Body of pancreas (tissue), 4 donors: ENCODE measurements at regions not wholly inside any gene's neighbourhood (a gene's known extent, or its start where the extent isn't known, plus 50 kb on each side); places are given as distances from the start of the nearest gene placed in this dataset.

Experiments used
- ATAC-seq: fragments of 150-250 bp; one replicate; pipeline ENCODE4 v1.9.1; 2016
- DNase-seq, 4 donors: peaks; one replicate each; pipeline ENCODE4 v3.0.0-alpha.2; 2019
- H3K27ac ChIP-seq, 4 donors: fragments of 200-600 bp; sonication (generic); 1 replicate in 3 of 4; 2 replicates in 1 of 4; pipeline versions ENCODE4 v1.5.1 to v1.6.1; 2016 to 2019; ENCODE audit warnings: mild to moderate bottlenecking in 1 of 4, mixed read lengths in 1 of 4, moderate library complexity in 1 of 4
- H3K27me3 ChIP-seq, 2 donors: fragments of 200-600 bp; sonication (generic); one replicate each; pipeline ENCODE4 v1.6.0; 2016; ENCODE audit warnings: mild to moderate bottlenecking in 1 of 2
- H3K36me3 ChIP-seq, 2 donors: fragments of 200-600 bp; sonication (generic); replicated peaks in 1 of 2; 2 replicates each; pipeline ENCODE4 v1.5.1; 2016; ENCODE audit warnings: low read depth in 2 of 2; ENCODE audit not compliant: insufficient read depth in 1 of 2
- H3K4me1 ChIP-seq: fragments of 200-600 bp; sonication (generic); one replicate; pipeline ENCODE4 v1.6.0; 2016
- H3K4me3 ChIP-seq, 2 donors: fragments of 200-600 bp; sonication (generic); 1 replicate in 1 of 2; 2 replicates in 1 of 2; pipeline ENCODE4 v1.5.1; 2016 to 2019
- H3K9me3 ChIP-seq, 3 donors: fragments of 200-600 bp; sonication (generic); 1 replicate in 2 of 3; 2 replicates in 1 of 3; pipeline ENCODE4 v1.5.1; 2016
- POLR2A ChIP-seq, 3 donors: fragments of 450-650 bp; IDR thresholded peaks; one replicate each; pipeline ENCODE4 v1.6.1; 2016; ENCODE audit warnings: antibody characterized with exemption in 3 of 3, mild to moderate bottlenecking in 2 of 3
- WGBS, 2 donors: methylation state at CpG; one replicate each; pipeline ENCODE4 v1.1.5; 2017; 5-methylcytosine and 5-hydroxymethylcytosine counted together
- intact Hi-C: fragments of 100-400 bp; cut with DNase I; formaldehyde crosslinking; loops from one replicate; pipeline ENCODE4 v1.15.1; 2023
- TF ChIP-seq, protein P1 (sequence below), 7 experiments: fragments of 450-650 bp in 4 of 7; fragments of 200-600 bp in 3 of 7; sonication (generic) in 3 of 7; IDR thresholded peaks; one replicate each; pipeline ENCODE4 v1.5.1; 2016 to 2019; ENCODE audit warnings: antibody characterized with exemption in 7 of 7

DNA sequence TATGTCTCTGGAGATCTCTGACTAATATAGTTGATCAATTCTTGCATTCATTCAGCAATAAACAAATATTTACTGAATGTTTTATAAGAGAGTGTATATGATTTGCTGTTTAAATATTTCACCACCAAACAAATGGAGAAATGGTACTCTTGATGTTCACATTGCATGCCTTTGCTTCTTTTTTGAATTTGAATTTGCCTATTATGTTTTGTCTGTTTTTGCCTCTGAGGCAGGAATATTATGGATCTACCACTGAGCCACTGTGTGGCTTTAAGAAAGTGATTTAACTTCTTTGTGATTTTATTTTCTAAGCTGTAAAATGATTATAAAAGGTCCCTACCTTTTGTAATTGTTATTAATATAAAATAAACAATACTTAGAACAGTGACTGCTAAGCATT, 345.0 kb downstream of the DOK5 start:
- Histone ChIP-seq H3K27ac (no peak overlapping the region), H3K4me3 (no peak overlapping the region), H3K4me1 (no peaks in the 10 kb centered on the region), H3K9me3 (no peaks in the 10 kb centered on the region), H3K27me3 (no peaks in the 10 kb centered on the region), H3K36me3 (no peaks in the 10 kb centered on the region)
- ATAC-seq, result no peak
- DNase-seq, result no peak
- TF ChIP-seq POLR2A (IDR thresholded peaks at IDR 0.05), result no peak
- TF ChIP-seq, protein P1, sequence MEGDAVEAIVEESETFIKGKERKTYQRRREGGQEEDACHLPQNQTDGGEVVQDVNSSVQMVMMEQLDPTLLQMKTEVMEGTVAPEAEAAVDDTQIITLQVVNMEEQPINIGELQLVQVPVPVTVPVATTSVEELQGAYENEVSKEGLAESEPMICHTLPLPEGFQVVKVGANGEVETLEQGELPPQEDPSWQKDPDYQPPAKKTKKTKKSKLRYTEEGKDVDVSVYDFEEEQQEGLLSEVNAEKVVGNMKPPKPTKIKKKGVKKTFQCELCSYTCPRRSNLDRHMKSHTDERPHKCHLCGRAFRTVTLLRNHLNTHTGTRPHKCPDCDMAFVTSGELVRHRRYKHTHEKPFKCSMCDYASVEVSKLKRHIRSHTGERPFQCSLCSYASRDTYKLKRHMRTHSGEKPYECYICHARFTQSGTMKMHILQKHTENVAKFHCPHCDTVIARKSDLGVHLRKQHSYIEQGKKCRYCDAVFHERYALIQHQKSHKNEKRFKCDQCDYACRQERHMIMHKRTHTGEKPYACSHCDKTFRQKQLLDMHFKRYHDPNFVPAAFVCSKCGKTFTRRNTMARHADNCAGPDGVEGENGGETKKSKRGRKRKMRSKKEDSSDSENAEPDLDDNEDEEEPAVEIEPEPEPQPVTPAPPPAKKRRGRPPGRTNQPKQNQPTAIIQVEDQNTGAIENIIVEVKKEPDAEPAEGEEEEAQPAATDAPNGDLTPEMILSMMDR (IDR thresholded peaks at IDR 0.05), result no peak
- intact Hi-C loops, result no loop called here

DNA sequence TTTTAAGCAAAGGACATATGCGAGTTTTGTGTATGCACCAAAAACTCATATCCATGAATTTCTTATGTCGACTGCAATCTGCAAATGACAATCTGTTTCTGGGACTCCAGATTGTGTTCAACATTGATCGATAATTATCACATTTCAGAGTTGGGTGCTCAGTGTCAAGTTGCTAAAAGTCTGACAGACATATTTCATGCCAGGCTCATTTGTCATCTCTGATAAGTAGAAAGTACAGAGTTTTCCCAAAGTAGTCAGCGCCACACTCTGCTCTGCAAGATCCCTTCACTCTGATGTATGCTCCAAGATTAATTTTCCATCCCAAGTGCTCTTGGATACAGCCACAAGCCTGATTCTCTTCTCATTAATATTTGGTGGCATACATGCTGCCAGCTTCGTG, 331.1 kb downstream of the DOK5 start:
- no peak for TF ChIP-seq POLR2A (IDR thresholded peaks at IDR 0.05)
- TF ChIP-seq, protein P1 (IDR thresholded peaks at IDR 0.05), result no peak
- intact Hi-C loops, result no loop called here
- no peak overlapping the region for H3K4me3 ChIP-seq
- no peaks in the 10 kb centered on the region for H3K27me3 ChIP-seq
- H3K9me3 ChIP-seq, result no peaks in the 10 kb centered on the region
- no peaks in the 10 kb centered on the region for H3K36me3 ChIP-seq
- DNase-seq (no peak), ATAC-seq (no peak)
- H3K4me1 ChIP-seq, result no peaks in the 10 kb centered on the region
- WGBS, 2 donors, result 66 to 72% methylated on average over 5 of the region's 5 CpGs
- no peak overlapping the region for H3K27ac ChIP-seq

DNA sequence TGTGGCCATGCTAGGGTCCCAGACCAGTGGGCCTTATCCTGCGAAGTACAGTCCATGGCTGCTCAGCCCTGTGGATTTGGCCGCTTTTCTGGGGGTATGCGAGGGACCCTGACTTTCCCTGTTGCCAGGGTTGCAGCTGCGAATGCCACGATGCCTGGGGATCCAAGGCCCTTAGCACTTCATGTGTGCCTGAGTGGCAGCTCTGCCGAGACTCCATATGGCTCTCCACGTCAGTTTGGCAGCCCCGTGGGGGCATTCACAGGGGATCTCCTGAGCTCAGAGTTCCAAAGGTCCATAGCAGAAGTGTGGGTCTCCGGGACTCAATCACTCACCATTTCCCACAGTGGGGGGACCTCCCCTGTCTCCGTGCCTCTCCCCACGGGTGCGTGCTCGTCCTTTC, 319.5 kb downstream of the DOK5 start:
- Histone ChIP-seq H3K4me3 (no peak overlapping the region), H3K27me3 (no peaks in the 10 kb centered on the region), H3K36me3 (no peaks in the 10 kb centered on the region), H3K4me1 (no peaks in the 10 kb centered on the region), H3K27ac (no peak overlapping the region), H3K9me3 (no peaks in the 10 kb centered on the region)
- TF ChIP-seq POLR2A (IDR thresholded peaks at IDR 0.05), result no peak
- TF ChIP-seq, protein P1 (IDR thresholded peaks at IDR 0.05), result no peak
- DNase-seq, result no peak
- 74 to 78% methylated on average over 9 to 13 of the region's 13 CpGs for WGBS, 2 donors
- intact Hi-C loops, result no loop called here
- no peak for ATAC-seq

DNA sequence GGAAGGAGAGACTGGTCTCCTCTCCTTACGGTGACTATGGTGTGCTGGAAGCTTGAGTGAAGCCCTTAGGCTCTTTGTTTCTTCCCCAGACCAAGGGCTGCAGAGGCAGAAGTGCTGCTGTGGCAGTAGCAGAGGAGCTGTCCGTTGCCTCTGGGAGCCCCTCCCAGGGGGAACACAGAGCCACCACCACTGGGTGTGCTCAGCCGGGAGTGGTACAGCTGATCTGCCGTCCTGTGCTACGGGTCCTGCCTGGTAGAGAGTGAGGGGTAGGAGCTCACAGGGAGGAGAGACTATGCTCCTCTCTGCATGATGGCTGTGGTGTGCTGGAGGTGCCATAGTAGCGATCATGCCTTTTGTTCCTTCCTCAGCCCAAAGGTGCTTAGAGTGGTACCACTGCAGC, 318.7 kb downstream of the DOK5 start:
- no peak for TF ChIP-seq POLR2A (IDR thresholded peaks at IDR 0.05)
- TF ChIP-seq, protein P1 (IDR thresholded peaks at IDR 0.05), result no peak
- 60 to 73% methylated on average over 6 of the region's 6 CpGs for WGBS, 2 donors
- H3K4me1 ChIP-seq, result no peaks in the 10 kb centered on the region
- H3K36me3 ChIP-seq, result no peaks in the 10 kb centered on the region
- H3K27ac ChIP-seq, result no peak overlapping the region
- intact Hi-C loops, result no loop called here
- H3K27me3 ChIP-seq, result no peaks in the 10 kb centered on the region
- no peaks in the 10 kb centered on the region for H3K9me3 ChIP-seq
- no peak for DNase-seq
- no peak overlapping the region for H3K4me3 ChIP-seq
- no peak for ATAC-seq

DNA sequence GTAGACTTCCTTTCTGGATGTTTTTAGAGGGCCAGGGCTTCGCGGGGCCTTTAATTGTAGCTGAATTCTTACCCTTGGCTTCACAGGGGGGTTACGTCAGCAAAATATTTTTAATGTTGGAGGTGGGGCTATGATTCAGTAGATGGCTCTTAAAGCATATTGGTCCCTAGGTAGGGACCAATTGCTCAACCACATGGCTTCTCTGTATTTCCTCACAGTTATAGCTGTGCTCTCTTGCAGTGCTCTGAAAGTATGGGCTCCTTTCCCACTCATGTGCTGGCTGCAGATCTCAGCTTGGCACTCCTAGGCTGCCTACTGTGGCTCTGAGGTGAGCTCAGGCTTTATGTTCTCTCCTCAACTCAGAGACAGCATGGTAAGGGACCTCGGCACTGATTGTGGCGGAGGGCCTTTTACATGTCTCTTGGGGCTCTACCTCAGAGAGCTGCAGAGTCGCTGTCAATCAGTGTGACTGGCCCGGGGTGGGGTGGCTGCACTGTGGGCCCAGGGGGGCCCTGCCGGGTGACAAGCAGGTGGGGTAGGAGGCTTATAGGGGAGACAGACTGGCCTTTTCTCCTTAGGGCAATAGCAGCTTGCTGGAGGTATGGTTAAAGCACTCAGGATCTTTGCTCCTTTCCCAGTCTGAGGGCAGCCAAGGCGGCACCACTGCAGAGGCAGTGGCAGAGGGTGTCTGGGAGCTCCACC, 318.0 kb downstream of the DOK5 start:
- no peaks in the 10 kb centered on the region for H3K27me3 ChIP-seq
- intact Hi-C loops, result no loop called here
- H3K4me3 ChIP-seq, result no peak overlapping the region
- H3K9me3 ChIP-seq, result no peaks in the 10 kb centered on the region
- DNase-seq (no peak), ATAC-seq (no peak)
- H3K36me3 ChIP-seq, result no peaks in the 10 kb centered on the region
- 81 to 91% methylated on average over 8 to 9 of the region's 9 CpGs for WGBS, 2 donors
- no peak overlapping the region for H3K27ac ChIP-seq
- H3K4me1 ChIP-seq, result no peaks in the 10 kb centered on the region
- TF ChIP-seq, protein P1 (IDR thresholded peaks at IDR 0.05), result no peak
- no peak for TF ChIP-seq POLR2A (IDR thresholded peaks at IDR 0.05)
